ENCODE measurements at regions not wholly inside any gene's neighbourhood (a gene's known extent, or its start where the extent isn't known, plus 50 kb on each side); places are given as distances from the start of the nearest gene placed in this dataset.
"Not testable (repeated sequence)": the region's sequence is repeated elsewhere in the genome, so short reads cannot be mapped to it uniquely, and the experiment has no call there.

GRCh38 chr6:119678961-119679360 is 329.4 kb upstream of the MAN1A1 start:
- H3K27me3 Mint-ChIP-seq, result peaks cover 0 to 21% of the 10 kb centered on the region in 2 donors
- no peak for DNase-seq
- H3K36me3 Mint-ChIP-seq (ENCODE audit: insufficient read depth), result no peaks in the 10 kb centered on the region
- ATAC-seq (replicated peaks), result no peak
- no peak overlapping the region for H3K27ac Mint-ChIP-seq
- H3K4me1 Mint-ChIP-seq (ENCODE audit: low read depth in 2 of 2), result no peaks in the 10 kb centered on the region
- H3K9me3 Mint-ChIP-seq, result no peaks in the 10 kb centered on the region
- no peak overlapping the region for H3K4me3 Mint-ChIP-seq

DNA sequence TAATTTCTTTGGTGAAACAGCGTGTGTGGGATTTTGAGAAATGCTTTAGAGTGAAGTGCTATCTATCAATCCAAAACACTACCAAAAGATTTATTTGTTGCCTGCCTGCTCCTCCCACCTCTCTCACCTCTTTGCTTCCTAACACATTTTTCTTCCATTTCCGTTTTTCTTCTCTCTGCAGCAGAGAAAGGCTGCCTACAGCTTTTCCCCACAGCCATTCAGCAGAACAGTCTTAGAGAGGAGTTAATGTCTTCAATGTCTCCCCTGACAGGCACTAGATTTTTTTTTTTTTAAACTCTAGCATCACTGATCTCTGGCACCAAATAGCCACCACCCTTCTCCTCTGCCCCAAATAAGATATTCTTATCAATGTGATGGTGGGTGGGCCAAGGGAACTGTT is 327.8 kb upstream of the MAN1A1 start:
- ATAC-seq (replicated peaks), result no peak
- Mint-ChIP-seq H3K4me1 (ENCODE audit: low read depth in 2 of 2) (no peaks in the 10 kb centered on the region), H3K27ac (no peak overlapping the region), H3K36me3 (ENCODE audit: insufficient read depth) (no peaks in the 10 kb centered on the region), H3K4me3 (no peak overlapping the region), H3K27me3 (peaks cover 0 to 21% of the 10 kb centered on the region in 2 donors), H3K9me3 (no peaks in the 10 kb centered on the region)
- DNase-seq, result no peak

GRCh38 chr6:119676961-119677360 is 327.4 kb upstream of the MAN1A1 start:
- Mint-ChIP-seq H3K4me1 (ENCODE audit: low read depth in 2 of 2) (no peaks in the 10 kb centered on the region), H3K27ac (no peak overlapping the region), H3K36me3 (ENCODE audit: insufficient read depth) (no peaks in the 10 kb centered on the region), H3K9me3 (no peaks in the 10 kb centered on the region), H3K27me3 (peaks cover 0 to 21% of the 10 kb centered on the region in 2 donors), H3K4me3 (no peak overlapping the region)
- no peak for DNase-seq
- ATAC-seq (replicated peaks), result no peak

DNA sequence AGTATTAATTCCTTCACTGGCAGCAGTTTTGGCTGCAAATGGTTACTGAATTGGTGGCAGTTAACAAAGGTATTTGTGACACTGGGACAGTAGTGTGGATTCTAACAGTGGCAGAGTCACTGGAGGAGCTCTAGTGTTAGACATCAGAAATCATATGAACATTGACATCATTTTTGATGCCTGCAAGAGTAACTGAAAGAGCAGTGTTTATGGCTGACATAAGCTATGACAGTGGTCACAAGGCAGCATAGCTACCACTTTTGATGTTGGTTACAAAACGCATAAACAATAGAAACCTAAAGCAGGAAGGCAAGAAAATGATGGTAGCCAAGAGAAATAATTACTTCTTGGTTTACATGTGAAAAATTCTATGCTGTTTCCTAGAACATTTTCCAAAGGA is 326.7 kb upstream of the MAN1A1 start:
- DNase-seq (no peak), ATAC-seq (replicated peaks) (no peak)
- Mint-ChIP-seq H3K36me3 (ENCODE audit: insufficient read depth) (no peaks in the 10 kb centered on the region), H3K4me1 (ENCODE audit: low read depth in 2 of 2) (no peaks in the 10 kb centered on the region), H3K9me3 (no peaks in the 10 kb centered on the region), H3K27ac (no peak overlapping the region), H3K27me3 (peaks cover 0 to 21% of the 10 kb centered on the region in 2 donors), H3K4me3 (no peak overlapping the region)

DNA sequence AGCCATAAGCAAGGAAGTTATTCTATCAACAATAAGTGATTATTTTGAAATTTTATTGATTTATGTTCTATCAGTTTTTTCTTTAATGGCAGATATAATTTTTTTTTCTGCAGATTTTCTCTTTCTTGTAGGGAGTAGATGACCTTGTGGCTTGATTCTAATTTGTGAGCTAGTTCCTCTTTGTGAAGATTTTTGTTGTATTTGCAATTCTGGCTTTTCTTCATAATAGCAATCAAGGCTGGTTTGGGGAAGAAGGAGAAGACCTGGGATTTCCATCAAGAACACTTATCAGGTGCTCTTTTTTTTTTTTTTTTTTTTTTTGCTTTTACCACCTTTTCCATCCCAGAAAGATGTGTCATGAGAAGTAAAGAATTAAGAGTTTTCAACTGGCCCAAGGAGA is 324.2 kb upstream of the MAN1A1 start:
- H3K27ac Mint-ChIP-seq, result no peak overlapping the region
- H3K9me3 Mint-ChIP-seq, result no peaks in the 10 kb centered on the region
- no peaks in the 10 kb centered on the region for H3K36me3 Mint-ChIP-seq (ENCODE audit: insufficient read depth)
- peaks cover 0 to 21% of the 10 kb centered on the region in 2 donors for H3K27me3 Mint-ChIP-seq
- ATAC-seq (replicated peaks) (no peak), DNase-seq (no peak)
- peaks cover 0 to 1% of the 10 kb centered on the region in 2 donors for H3K4me1 Mint-ChIP-seq (ENCODE audit: low read depth in 2 of 2)
- H3K4me3 Mint-ChIP-seq, result no peak overlapping the region

DNA sequence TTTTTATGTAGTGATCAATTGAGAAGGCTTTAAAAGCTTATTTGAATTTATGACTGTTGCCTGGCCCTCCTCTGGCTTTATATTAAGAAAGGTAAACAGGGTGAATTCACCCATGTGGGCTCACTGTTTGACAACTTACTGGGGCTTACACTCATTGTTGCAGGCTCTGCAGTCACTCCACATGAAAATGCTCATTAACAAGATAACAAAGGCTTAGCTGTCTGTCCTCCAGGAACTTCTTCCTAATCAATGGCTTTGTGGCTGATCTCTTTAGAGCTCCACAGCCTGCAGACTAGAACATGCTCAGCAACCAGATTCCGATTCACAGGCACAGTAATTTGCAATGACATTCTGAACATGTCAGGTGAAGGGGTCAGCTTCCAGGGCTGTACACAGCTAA is 323.2 kb upstream of the MAN1A1 start:
- ATAC-seq (replicated peaks) (no peak), DNase-seq (no peak)
- H3K36me3 Mint-ChIP-seq (ENCODE audit: insufficient read depth), result no peaks in the 10 kb centered on the region
- H3K4me1 Mint-ChIP-seq (ENCODE audit: low read depth in 2 of 2), result peaks cover 0 to 1% of the 10 kb centered on the region in 2 donors
- H3K9me3 Mint-ChIP-seq, result no peaks in the 10 kb centered on the region
- no peak overlapping the region for H3K4me3 Mint-ChIP-seq
- H3K27me3 Mint-ChIP-seq, result peaks cover 0 to 18% of the 10 kb centered on the region in 2 donors
- H3K27ac Mint-ChIP-seq, result no peak overlapping the region

GRCh38 chr6:119671105-119671504 is 321.5 kb upstream of the MAN1A1 start:
- DNase-seq (no peak), ATAC-seq (replicated peaks) (no peak)
- Mint-ChIP-seq H3K9me3 (no peaks in the 10 kb centered on the region), H3K4me1 (ENCODE audit: low read depth in 2 of 2) (peaks cover 0 to 1% of the 10 kb centered on the region in 2 donors), H3K4me3 (no peak overlapping the region), H3K36me3 (ENCODE audit: insufficient read depth) (no peaks in the 10 kb centered on the region), H3K27ac (no peak overlapping the region), H3K27me3 (peaks cover 8 to 13% of the 10 kb centered on the region in 2 donors)

DNA sequence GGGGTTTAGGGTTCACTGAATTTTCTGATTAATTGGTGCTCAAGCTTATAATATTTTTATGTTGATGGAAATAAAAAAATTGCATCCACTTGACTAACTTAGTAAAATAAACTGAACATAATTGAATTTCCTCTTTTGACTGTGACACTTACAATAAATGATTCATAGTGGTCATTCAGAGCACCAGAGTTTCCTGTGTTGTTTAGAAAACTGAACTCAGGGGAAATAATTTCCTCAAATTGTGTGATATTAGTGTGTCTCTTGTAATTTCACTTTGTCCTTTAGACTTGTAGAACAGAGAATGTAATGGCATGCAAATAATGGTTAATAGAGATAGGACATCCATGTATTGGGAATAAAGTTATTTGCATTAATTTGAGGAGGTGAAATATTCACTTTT is 319.7 kb upstream of the MAN1A1 start:
- DNase-seq (no peak), ATAC-seq (replicated peaks) (no peak)
- Mint-ChIP-seq H3K36me3 (ENCODE audit: insufficient read depth) (no peaks in the 10 kb centered on the region), H3K4me1 (ENCODE audit: low read depth in 2 of 2) (peaks cover 0 to 1% of the 10 kb centered on the region in 2 donors), H3K27ac (no peak overlapping the region), H3K9me3 (no peaks in the 10 kb centered on the region), H3K27me3 (peaks cover 0 to 8% of the 10 kb centered on the region in 2 donors), H3K4me3 (no peak overlapping the region)

DNA sequence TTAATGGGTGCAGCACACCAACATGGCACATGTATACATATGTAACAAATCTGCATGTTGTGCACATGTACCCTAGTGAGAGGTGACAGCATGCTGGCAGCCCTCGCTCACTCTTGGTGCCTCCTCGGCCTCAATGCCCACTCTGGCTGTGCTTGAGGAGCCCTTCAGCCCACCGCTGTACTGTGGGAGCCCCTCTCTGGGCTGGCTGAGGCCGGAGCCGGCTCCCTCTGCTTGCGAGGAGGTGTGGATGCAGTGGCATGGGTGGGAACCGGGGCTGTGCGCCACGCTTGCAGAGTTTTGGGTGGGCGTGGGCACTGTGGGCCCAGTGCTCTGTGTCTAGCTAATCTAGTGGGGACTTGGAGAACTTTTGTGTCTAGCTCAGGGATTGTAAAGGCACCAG is 315.9 kb upstream of the MAN1A1 start:
- not testable (repeated sequence) for H3K27ac Mint-ChIP-seq; H3K4me3 Mint-ChIP-seq; DNase-seq; ATAC-seq (replicated peaks); H3K9me3 Mint-ChIP-seq; H3K27me3 Mint-ChIP-seq; H3K4me1 Mint-ChIP-seq (ENCODE audit: low read depth in 2 of 2); H3K36me3 Mint-ChIP-seq (ENCODE audit: insufficient read depth)

DNA sequence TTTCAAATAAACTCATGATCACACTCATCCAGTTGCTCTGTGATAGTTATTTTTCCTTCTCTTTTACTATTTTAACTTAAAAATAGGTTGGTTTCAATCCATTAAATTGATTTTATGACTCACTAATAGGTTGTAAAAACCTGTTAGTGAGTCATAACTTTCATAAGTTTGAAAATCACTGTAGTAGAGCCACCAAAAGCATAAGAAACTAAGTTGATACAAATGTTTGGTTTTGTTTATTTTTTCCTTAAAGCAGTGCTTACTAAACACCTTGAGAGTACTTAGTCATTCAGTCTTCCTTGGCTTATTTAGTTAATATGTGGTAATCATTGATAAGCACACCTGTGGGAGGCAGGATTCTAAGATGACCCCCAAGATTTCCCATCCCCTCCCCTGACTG is 312.1 kb upstream of the MAN1A1 start:
- H3K36me3 Mint-ChIP-seq (ENCODE audit: insufficient read depth), result no peaks in the 10 kb centered on the region
- ATAC-seq (replicated peaks) (no peak), DNase-seq (no peak)
- no peak overlapping the region for H3K27ac Mint-ChIP-seq
- H3K4me1 Mint-ChIP-seq (ENCODE audit: low read depth in 2 of 2), result no peaks in the 10 kb centered on the region
- peaks cover 0 to 4% of the 10 kb centered on the region in 2 donors for H3K27me3 Mint-ChIP-seq
- H3K4me3 Mint-ChIP-seq, result no peak overlapping the region
- H3K9me3 Mint-ChIP-seq, result no peaks in the 10 kb centered on the region

DNA sequence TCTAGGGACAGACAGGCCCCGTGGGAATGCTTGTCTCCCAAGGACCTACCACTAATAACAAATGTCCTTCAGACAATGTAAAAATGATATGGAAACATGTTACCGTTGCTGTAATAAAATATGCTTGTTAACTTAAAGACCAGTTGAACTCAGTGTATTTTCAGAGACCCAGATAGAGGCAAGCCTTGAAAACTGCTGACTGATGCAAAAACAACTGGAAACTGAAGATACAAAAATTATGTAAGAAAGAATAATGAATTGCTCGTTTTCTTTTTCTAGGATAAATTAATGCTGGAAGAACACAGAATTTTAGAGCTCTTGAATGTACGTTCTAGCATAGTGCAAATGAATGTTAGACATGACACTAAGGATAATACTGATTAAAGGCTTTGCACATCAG is 311.5 kb upstream of the MAN1A1 start:
- DNase-seq, result no peak
- ATAC-seq (replicated peaks), result no peak
- no peak overlapping the region for H3K27ac Mint-ChIP-seq

GRCh38 chr6:119658917-119659316 is 309.4 kb upstream of the MAN1A1 start:
- Mint-ChIP-seq H3K4me3 (no peak overlapping the region), H3K27ac (no peak overlapping the region), H3K36me3 (ENCODE audit: insufficient read depth) (no peaks in the 10 kb centered on the region), H3K9me3 (no peaks in the 10 kb centered on the region), H3K4me1 (ENCODE audit: low read depth in 2 of 2) (no peaks in the 10 kb centered on the region), H3K27me3 (no peaks in the 10 kb centered on the region)
- DNase-seq, result no peak
- no peak for ATAC-seq (replicated peaks)

More for the DNA sequence above, 311.5 kb upstream of the MAN1A1 start:
- no peak overlapping the region for H3K4me3 Mint-ChIP-seq
- no peaks in the 10 kb centered on the region for H3K9me3 Mint-ChIP-seq
- no peaks in the 10 kb centered on the region for H3K36me3 Mint-ChIP-seq (ENCODE audit: insufficient read depth)
- no peaks in the 10 kb centered on the region for H3K4me1 Mint-ChIP-seq (ENCODE audit: low read depth in 2 of 2)
- H3K27me3 Mint-ChIP-seq, result no peaks in the 10 kb centered on the region

GRCh38 chr6:119655124-119655523 is 305.6 kb upstream of the MAN1A1 start:
- no peak overlapping the region for H3K4me3 Mint-ChIP-seq
- H3K4me1 Mint-ChIP-seq (ENCODE audit: low read depth in 2 of 2), result no peaks in the 10 kb centered on the region
- ATAC-seq (replicated peaks), result no peak
- H3K27ac Mint-ChIP-seq, result no peak overlapping the region
- no peaks in the 10 kb centered on the region for H3K36me3 Mint-ChIP-seq (ENCODE audit: insufficient read depth)
- no peak for DNase-seq
- peaks cover 0 to 18% of the 10 kb centered on the region in 2 donors for H3K27me3 Mint-ChIP-seq
- H3K9me3 Mint-ChIP-seq, result no peaks in the 10 kb centered on the region

DNA sequence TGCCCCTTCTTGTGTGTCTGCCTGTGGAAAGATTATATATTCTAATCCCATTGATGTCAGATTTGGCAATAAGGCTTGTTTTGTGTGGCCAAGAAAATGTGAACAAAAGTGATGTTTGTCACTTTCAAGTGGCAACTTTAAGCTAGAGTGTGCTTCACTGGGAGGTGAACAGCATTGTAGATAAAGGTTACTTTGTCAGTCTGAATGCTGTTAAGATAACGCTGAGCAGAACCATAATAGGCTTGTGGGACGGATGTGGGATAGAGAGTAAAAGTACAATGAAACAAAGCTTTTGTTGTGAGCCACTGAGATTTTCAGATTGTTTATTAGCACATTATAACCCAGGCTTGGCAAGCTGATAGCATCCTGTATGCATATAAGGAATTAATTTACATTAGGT is 303.8 kb upstream of the MAN1A1 start:
- peaks cover 0 to 18% of the 10 kb centered on the region in 2 donors for H3K27me3 Mint-ChIP-seq
- H3K27ac Mint-ChIP-seq, result no peak overlapping the region
- H3K36me3 Mint-ChIP-seq (ENCODE audit: insufficient read depth), result no peaks in the 10 kb centered on the region
- no peaks in the 10 kb centered on the region for H3K9me3 Mint-ChIP-seq
- DNase-seq (no peak), ATAC-seq (replicated peaks) (no peak)
- H3K4me1 Mint-ChIP-seq (ENCODE audit: low read depth in 2 of 2), result no peaks in the 10 kb centered on the region
- no peak overlapping the region for H3K4me3 Mint-ChIP-seq

DNA sequence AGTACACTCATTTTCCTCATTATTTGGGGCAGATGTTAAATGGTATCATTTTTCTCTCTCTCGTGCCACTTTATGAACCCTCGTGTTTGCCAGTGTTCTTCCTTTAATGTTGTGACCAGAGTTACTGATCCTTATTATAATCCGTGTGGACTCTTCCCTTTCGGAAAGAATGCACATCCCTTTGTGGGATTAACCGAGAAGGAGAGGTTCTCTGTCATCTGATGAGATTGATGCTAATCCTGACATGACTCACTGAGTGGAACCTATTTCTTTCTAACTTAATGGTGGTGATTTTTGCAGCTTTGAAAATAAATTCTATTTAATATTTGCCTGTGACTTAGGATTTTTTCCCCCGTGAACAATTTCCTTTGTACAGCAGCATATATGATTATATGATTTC is 300.0 kb upstream of the MAN1A1 start:
- Mint-ChIP-seq H3K36me3 (ENCODE audit: insufficient read depth) (no peaks in the 10 kb centered on the region), H3K9me3 (no peaks in the 10 kb centered on the region), H3K27ac (no peak overlapping the region), H3K4me3 (no peak overlapping the region), H3K27me3 (peaks cover 0 to 25% of the 10 kb centered on the region in 2 donors), H3K4me1 (ENCODE audit: low read depth in 2 of 2) (no peaks in the 10 kb centered on the region)
- ATAC-seq (replicated peaks), result no peak
- DNase-seq, result no peak

Data from effector memory CD8-positive, alpha-beta T cell (primary cell).